ENCODE measurements at regions not wholly inside any gene's neighbourhood (a gene's known extent, or its start where the extent isn't known, plus 50 kb on each side); places are given as distances from the start of the nearest gene placed in this dataset.

- TF ChIP-seq POLR2AphosphoS5 (IDR thresholded peaks at IDR 0.05; ENCODE audit: low read depth, low read length) (no peak), RAD21 (IDR thresholded peaks at IDR 0.05; ENCODE audit: low read depth) (no peak), CTCF (IDR thresholded peaks at IDR 0.05 in 2 of 3, conservative IDR thresholded peaks at IDR 0.05 in 1 of 3; ENCODE audit: borderline replicate concordance in 1 of 3, insufficient read depth in 1 of 3, low read depth in 2 of 3, low read length in 2 of 3) (no peak), ZBTB33 (IDR thresholded peaks at IDR 0.05; ENCODE audit: extremely low read depth, insufficient replicate concordance, low read length) (no peak), EZH2 (IDR thresholded peaks at IDR 0.05) (no peak)
Measured at GRCh38 chr11:106568632-106569031, 449.6 kb downstream of the GUCY1A2 start.
